ENCODE measurements at regions not wholly inside any gene's neighbourhood (a gene's known extent, or its start where the extent isn't known, plus 50 kb on each side); places are given as distances from the start of the nearest gene placed in this dataset.
"Not testable (repeated sequence)": the region's sequence is repeated elsewhere in the genome, so short reads cannot be mapped to it uniquely, and the experiment has no call there.

DNA sequence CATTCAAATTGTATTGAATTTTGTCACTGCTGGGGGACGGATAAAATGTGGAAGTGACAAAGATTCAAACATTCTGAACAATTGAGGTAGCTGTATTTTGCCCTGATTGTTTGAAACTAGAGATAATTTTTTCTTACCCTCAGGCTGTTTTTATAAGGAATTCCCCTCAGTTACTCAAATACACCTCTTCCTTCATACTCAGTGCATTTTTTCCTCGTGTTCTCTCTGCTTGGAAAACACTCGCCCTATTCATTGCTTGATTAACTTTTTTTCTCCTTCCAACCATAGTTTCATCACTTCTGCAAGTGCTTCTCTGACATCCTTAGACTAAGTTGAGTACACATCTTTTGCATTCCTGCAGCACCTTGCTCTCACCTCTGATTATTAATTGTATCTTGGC lies 454.5 kb upstream of the FAM174A start:
- DNase-seq (ENCODE audit: low spot score); H3K4me1 ChIP-seq; H3K9me3 ChIP-seq; H3K27me3 ChIP-seq; H3K4me3 ChIP-seq; H3K36me3 ChIP-seq; H3K27ac ChIP-seq: not testable (repeated sequence)

DNA sequence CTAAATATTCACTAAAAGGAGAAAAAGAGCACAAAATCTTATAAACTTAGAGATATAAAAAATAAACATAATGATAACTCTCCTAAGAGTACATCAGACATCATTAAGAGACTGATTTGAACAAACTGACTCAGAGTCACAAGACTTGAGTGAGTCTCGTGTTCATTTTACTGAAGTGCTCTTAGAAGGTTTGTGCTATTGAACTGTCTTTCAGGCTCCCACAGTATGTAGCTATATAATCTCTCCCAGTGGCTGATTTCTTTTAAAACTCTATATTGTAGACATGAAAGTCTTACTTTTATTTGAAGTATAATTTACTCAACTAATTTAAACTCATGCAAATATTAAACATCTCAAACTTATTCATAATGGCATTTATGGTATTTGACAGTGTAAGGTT lies 456.0 kb upstream of the FAM174A start:
- not testable (repeated sequence) for H3K4me1 ChIP-seq; H3K4me3 ChIP-seq; H3K9me3 ChIP-seq; DNase-seq (ENCODE audit: low spot score); H3K36me3 ChIP-seq; H3K27me3 ChIP-seq; H3K27ac ChIP-seq

DNA sequence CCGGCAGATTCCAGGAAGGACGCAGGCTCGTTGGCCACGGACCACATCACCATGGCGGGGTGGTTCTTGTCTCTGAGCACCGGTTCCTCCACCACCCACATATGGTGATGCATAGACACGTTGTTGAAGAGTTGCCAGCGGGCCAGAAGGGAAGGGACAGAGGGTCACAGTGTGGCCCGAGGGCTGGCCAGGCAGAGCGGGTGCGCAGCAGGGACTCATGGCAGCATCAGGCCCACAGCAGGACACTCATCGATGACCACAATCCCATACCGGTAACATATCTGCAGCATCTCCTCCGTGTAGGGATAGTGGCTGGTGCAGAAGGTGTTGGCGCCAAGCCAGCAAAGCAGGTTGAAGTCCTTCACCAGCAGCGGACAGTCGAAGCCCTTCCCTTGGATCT lies 469.2 kb upstream of the FAM174A start:
- H3K4me3 ChIP-seq; H3K9me3 ChIP-seq; H3K27me3 ChIP-seq; H3K27ac ChIP-seq; DNase-seq (ENCODE audit: low spot score); H3K4me1 ChIP-seq; H3K36me3 ChIP-seq: not testable (repeated sequence)

DNA sequence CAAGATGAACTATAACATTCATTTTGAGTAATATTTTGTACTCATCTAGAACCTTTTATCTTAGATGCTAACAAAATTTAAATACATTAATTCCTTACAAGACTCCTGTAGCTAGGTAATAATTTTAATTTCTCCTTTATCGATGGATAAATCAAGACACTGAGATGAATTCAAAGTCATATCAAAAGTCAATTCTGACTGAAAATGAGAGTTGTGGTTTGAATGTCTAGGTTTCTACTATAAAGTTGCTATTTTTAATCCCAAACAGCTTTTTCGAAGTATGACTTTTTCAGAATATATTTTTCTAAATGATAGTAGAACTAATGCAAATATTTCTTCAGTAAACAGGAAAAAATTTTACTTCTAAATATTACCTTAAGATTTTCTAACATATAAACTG lies 491.7 kb upstream of the FAM174A start:
- H3K27ac ChIP-seq, result no peak overlapping the region
- no peak for TF ChIP-seq CTCF (IDR thresholded peaks at IDR 0.05)
- H3K9me3 ChIP-seq, result no peaks in the 10 kb centered on the region
- no peaks in the 10 kb centered on the region for H3K36me3 ChIP-seq
- no peak for DNase-seq (ENCODE audit: low spot score)
- H3K27me3 ChIP-seq, result no peaks in the 10 kb centered on the region
- no peak overlapping the region for H3K4me3 ChIP-seq
- no peaks in the 10 kb centered on the region for H3K4me1 ChIP-seq

DNA sequence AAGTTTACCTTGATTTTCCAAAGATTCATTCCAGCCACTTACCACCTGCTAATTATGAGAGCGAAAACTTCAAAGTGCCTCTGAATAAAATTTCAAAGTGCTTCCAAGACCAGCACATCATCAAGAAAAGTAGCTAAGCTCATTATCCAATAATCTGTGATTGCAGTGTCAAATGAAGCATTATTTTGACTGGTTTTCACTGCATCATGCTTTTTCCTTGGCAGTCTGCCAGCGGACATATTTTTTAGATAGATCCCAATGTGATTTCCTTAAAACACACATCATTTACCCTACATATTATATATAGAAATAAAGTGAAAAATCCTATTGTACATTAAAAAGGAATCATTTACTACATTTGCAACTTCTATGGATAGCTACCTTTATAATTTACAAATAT lies 508.6 kb upstream of the FAM174A start:
- Histone ChIP-seq H3K27ac (no peak overlapping the region), H3K9me3 (no peaks in the 10 kb centered on the region), H3K4me3 (no peak overlapping the region), H3K27me3 (no peaks in the 10 kb centered on the region), H3K4me1 (no peaks in the 10 kb centered on the region), H3K36me3 (no peaks in the 10 kb centered on the region)
- DNase-seq (ENCODE audit: low spot score), result no peak
- no peak for TF ChIP-seq CTCF (IDR thresholded peaks at IDR 0.05)

GRCh38 chr5:100023536-100023935 lies 511.6 kb upstream of the FAM174A start:
- DNase-seq (ENCODE audit: low spot score), result no peak
- Histone ChIP-seq H3K4me3 (no peak overlapping the region), H3K27me3 (no peaks in the 10 kb centered on the region), H3K27ac (no peak overlapping the region), H3K36me3 (no peaks in the 10 kb centered on the region), H3K4me1 (no peaks in the 10 kb centered on the region), H3K9me3 (no peaks in the 10 kb centered on the region)
- TF ChIP-seq CTCF (IDR thresholded peaks at IDR 0.05), result no peak

GRCh38 chr5:100017520-100018262 lies 517.5 kb upstream of the FAM174A start:
- H3K4me3 ChIP-seq, result no peak overlapping the region
- no peaks in the 10 kb centered on the region for H3K36me3 ChIP-seq
- H3K27ac ChIP-seq, result no peak overlapping the region
- H3K27me3 ChIP-seq, result no peaks in the 10 kb centered on the region
- H3K9me3 ChIP-seq, result no peaks in the 10 kb centered on the region
- no peaks in the 10 kb centered on the region for H3K4me1 ChIP-seq
- no peak for DNase-seq (ENCODE audit: low spot score)
- no peak for TF ChIP-seq CTCF (IDR thresholded peaks at IDR 0.05)

- not testable (repeated sequence) for H3K4me3 ChIP-seq; H3K27me3 ChIP-seq; H3K9me3 ChIP-seq; H3K27ac ChIP-seq; H3K36me3 ChIP-seq; H3K4me1 ChIP-seq; DNase-seq (ENCODE audit: low spot score)
These were observed 521.9 kb upstream of the FAM174A start for GRCh38 chr5:100013305-100013704.

DNA sequence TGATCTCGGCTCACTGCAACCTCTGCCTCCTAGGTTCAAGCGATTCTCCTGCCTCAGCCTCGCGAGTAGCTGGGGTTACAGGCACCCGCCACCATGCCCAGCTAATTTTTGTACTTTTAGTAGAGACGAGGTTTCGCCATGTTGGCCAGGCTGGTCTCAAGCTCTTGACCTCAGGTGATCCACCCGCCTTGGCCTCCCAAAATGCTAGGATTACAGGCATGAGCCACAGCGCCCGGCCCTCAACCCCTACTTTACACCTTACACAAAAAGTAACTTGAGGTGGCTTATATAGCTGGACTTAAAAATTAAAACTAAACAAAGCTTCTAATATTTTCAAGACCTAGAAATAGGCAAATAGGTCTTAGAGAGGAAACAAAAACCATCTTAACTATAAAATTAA lies 524.0 kb upstream of the FAM174A start:
- H3K27me3 ChIP-seq; H3K27ac ChIP-seq; H3K36me3 ChIP-seq; DNase-seq (ENCODE audit: low spot score); H3K4me3 ChIP-seq; H3K9me3 ChIP-seq; H3K4me1 ChIP-seq: not testable (repeated sequence)

Data from right atrium auricular region (tissue), 2 donors.